ENCODE measurements at regions not wholly inside any gene's neighbourhood (a gene's known extent, or its start where the extent isn't known, plus 50 kb on each side); places are given as distances from the start of the nearest gene placed in this dataset.
"Not testable (repeated sequence)": the region's sequence is repeated elsewhere in the genome, so short reads cannot be mapped to it uniquely, and the experiment has no call there.

DNA sequence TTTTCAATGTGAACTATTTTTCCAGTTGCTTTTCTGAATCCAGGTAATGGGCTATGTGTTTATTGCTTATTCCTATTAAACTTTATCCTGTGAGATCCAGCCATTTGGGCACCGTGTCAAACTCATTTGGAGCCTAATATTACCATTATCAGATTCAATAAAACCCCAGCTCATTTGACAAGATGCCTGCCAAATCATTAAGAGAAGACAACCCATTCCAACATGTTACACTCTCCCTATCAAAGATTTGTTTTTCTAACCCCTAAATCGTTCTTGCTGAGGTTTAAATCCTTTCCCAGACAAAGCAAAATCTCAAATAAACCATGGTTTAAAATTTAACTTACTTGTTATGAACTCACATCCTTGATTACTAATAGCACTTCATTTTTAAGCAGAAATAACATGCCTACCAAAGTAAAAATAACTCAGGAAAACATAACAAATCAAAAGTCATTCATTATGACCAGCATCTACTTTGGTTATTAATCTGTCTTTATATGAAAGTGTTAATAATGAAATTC lies 130.0 kb upstream of the TCF21 start:
- DNase-seq, result no peak

DNA sequence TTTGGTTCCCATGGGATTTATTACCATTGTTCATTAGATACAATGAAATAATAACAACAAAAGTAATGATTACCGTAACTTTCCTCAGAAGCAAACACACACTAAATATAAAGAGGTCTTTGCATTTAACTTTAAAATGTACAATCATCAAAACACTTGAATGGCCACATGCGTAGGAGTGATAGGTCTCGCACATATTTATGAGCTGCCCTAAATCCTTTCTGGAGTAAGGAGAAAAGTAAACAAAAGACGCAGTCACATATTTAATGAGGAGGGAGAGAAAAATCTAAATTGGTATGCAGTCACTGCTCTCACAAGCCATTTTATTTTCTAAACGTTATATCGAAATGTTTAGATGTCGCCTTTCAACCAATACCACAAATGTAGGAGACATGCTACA lies 129.4 kb upstream of the TCF21 start:
- no peak for DNase-seq

DNA sequence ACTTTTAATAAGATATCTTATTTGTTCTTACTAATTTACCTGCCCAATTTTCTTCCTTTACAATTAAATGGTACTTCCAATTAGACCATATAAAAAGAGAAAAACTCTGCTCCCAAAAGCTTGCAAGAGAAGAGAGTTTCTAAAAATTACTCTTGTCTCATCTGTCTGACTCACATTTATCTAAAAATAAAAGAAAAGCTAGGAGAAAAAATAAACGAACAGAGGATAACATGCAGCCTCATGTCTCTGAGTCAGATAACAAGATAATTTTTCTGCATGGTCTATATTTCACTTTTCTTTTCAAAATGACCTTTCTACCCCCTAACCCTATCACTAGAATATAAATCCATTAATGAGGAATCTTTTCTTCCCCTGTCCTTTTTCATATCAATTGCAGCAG lies 127.2 kb upstream of the TCF21 start:
- DNase-seq, result no peak

DNA sequence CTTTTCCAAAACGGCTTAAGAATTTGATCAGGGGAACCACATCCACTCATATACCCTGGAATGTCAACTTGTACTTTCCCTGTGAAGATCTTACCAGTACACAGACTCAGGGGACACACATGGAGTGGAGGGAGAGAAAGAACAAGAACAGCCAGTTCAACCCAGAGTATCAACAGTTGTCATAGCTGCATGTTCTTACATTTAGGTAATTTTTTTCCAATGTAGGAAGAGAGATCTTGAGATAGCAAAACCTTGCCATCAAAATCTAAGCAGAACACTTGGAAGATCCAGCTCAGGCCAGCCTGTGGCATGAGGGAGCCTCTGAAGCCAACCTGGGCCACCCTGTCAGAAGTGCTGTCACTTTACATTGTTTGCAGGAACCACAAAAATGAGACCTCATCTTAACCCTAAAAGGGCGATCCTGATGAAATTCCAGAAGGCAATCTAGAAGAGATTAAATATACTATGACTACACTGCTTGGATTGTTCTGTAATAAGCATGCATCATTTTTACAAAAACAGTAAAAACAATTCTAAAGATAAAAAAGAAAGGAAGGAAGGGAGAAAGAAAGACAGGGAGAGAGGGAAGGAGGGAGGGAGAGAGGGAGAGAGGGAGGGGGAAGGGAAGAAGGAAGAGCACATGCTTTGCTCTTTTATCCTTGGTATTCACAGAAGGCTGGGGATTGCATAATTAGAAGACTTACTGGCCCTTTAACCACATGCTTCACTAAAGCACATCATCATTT lies 124.7 kb upstream of the TCF21 start:
- no peak for DNase-seq

DNA sequence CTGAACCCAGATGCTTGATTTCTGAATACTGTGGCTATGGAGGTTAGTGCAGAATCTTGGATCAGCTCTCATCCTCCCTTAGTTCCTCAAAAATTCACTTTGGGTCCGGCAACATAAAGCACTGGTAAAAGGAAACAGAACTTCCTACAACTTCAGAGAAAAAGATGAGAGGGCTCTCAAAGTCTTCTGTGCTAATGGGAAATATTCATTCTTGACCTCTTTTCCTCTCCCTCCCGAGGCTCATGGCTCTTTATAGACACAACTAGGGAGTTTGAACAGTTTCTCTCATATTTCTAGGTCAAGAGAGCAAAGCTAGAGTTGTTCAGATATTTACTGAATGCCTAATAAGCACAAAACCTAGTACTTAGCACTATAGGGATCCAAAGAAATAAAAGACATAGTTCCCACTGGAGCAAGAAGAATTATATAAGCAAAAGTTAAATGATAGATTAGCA lies 124.1 kb upstream of the TCF21 start:
- no peak for DNase-seq

DNA sequence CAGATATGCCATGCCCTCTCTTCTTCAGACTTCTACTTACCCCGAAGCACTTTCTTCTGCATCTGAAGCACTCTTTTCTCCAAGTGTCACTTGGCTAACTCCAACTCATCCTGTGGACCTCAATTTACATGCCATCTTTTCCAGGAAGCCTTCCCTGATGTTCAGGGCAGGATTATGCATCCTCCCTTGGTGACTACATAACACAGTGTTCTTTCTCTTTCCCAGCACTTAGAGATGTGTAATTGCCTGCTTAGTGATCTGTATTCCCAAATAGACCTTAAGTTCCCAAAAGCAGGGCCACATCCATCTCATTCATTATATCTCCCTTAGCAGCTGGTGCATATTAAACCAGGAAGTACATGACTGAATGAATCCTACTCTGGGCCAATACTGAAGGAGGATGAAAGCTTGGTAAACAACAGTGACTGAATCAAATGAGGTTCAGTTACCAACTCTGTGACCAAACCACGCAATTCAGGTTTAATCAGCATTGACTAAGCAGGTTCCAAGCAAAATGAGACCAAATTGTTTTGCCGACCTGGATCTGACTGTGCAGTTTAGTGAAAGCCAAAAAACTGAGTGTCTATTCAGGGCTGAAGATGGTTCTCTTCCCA lies 121.4 kb upstream of the TCF21 start:
- no peak for DNase-seq

DNA sequence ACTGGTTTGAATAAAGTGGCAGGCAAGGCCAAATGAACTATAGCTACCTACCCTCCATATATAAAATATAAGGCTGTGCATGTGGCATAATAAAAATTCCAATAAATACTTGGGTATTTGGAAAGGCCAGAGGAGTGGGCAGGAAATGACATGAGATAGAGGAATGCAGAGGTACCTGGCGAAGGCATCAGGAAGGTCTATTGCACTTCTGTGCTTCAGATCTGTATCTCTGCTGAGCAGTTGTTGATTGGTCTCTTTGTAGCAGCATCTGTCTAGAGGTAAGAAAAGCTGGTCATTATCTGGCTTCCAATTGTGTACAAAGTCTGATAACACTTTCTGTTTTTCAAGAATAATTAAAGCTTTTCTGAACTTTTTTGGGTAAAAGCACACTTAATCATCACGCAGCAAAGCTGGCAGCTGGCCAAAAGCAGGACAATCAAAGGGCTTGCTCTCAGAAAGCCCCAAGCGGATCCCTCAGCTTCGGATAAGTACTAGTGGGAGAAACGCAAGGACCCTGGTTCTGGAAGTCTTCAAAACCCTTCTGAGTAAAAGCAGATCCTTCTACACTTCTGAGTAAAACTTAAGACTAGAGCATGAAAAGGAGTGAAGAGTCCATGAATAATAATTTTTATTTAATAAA lies 120.1 kb upstream of the TCF21 start:
- DNase-seq, result no peak

DNA sequence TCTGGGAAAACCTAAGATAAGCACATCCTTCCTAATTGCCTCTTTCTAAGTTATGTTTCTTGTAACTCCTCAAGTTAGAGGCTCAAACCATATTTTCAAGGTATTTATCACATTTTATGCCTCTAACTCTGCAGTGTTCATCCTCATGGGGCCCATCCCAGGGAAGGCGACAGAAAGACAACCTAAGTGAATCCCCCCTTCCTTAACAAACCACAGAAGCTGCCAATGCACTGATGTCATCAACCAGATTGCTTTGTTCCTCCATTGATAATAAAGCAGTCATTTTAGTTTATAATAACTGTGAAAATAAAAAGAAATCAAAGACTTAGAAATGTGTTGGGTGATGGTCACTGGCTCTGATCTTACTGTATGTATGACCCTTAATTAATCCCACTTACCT lies 119.5 kb upstream of the TCF21 start:
- no peak for DNase-seq

DNA sequence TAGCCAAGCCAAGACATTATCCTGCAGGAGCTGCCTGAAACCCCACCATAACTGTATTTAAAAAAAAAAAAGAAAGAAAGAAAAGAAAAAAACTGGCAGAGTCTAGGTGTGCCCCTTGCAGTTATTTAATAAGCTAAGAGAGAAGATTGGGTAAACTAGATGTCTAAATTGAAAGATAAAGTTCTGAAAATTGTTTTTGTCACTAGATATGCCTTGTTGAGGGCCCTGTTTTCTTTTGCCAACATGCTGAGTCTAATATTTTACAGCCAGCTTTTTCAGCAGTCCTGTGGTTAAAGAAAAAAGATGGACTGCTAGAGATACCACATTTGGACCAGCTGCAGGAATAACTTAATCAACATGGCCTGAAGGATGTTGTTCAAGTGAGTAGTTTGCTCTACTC lies 116.3 kb upstream of the TCF21 start:
- DNase-seq, result no peak

DNA sequence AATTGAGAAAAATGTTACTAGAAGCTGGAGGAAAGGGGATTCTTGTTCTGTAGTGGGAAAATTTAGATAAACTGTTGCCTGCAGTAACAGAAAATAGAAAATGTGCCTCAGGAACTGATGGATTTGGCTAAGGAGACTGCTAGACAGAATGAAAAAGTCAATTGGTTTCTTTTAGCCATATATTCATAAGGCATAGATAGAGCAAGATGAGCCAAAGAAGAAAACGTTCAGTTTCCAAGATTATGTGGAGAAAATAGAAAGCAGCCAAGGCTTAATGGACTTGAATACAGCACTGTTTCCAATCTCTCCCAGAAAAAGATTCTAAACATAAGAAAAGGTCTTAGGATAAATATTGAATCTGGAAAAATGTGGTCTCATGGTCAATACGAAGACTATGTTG lies 115.1 kb upstream of the TCF21 start:
- no peak for DNase-seq

DNA sequence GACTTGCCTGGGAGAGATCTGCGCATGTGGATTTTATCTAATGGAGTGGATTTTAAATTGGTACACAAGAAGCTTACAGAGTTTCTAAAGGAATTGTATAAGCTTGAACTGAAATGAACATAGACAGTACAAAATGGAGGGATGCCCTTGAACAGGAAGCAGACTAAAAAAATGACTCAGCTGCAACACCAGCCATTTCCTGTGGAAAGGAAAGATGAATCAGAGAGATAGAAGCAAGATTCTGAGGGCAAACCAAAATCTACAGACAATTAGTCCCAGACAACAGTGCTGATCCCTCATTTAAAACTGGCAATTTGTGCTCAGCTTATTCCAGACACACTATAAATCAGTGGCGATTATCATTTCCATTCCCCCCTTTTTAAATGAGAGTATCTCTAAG lies 114.6 kb upstream of the TCF21 start:
- DNase-seq, result no peak

DNA sequence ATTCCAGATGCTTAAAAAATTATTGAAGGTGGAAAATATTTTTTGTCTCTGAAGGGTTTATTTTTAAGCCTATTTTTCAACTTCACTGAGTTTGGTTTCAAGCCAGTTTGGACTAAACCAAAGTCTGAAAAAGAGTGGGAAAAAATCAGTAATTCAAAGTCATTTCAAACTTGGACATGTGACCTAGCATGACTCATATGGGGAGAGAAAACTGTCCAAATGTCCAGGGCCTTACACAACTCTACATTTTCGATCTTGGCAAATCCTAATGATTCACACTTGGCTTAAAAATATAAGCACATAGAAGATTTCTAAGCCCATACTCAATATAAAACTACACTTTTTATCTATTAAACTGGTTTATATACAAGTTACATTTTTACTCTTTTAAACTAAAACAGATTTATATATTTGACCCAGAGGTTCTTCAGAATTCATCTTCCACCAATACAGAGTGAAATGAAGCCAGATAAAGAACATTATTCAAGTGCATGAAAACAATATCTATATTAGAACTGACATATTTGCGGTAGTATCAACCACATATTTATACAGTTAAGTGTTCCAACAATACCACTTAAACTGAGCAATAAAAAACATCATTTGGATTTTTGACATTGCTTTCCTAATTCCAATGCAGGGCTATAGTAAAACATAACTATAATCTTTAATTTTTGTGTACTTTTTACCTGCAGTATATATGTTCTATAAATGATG lies 110.3 kb upstream of the TCF21 start:
- DNase-seq, result no peak

DNA sequence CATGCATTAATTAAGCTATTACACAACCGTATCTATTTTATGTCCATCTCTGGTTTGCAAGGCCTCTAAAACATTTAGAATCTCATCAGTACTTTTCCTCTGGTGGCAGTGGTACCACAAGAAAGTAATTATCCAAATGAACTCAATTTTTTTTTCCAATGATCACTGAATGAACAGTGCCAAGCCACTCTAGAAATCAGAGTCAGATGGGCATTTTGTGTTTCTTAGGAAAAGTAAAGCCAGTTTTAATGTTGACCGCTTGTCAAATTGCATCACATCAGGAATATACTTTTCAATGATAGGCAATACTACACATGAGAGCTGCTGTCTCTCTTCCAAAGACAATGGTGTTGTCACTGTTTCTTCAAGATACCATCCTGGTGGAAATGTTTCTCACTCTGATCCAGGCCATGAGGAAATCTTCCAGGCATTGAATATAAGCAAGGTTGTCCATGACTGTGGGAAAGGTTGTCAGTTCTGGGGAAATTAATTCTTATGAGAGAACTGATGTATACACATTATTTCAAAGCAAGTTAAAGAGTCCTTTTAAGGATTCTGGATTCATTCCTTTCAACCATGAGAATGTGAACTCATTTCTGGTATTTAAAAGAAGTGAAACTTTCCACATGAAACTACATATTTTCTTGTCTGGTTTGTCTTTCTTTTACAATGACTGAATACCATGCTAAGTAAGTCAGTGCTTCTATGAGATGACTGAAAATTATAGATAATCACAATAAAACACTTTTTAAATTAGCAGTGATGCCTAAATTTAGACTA lies 108.8 kb upstream of the TCF21 start:
- no peak for DNase-seq

DNA sequence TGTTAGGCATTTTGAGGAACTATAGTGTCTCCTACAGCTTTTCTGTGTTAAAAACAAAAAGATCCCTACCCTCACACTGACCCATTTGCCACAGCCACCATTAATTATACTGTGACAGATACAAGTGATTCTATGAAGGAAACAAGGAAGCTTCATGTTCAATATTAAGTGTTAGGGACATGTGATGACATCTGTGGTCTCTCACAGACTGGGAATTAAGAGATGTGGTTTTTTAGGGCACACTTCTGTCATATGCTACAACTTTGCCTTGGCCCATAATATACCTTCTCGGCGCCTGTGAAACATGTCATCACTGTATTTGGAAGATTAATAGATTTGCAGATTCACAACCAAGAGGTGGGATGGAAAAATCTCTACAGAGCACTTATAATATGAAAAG lies 102.9 kb upstream of the TCF21 start:
- DNase-seq, result no peak

DNA sequence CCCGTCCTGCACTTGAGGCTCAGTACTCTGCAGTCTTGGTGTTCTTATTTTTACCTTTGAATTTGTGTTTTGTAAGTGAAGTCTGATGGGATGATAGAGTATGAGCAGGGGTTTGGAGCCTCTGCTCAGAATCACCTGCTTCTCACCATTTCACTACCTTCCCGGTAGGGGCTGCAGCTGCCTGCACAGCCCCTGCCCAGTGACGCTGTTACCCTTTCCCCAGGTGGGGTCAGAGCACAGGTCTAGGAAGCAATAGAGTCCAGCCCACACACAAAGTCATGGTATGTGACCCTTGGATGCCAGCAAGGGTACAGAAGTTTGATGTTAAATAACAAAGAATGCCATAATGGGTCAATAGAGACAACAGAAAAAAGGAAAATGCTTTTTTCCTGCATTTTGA lies 101.8 kb upstream of the TCF21 start:
- no peak for DNase-seq

DNA sequence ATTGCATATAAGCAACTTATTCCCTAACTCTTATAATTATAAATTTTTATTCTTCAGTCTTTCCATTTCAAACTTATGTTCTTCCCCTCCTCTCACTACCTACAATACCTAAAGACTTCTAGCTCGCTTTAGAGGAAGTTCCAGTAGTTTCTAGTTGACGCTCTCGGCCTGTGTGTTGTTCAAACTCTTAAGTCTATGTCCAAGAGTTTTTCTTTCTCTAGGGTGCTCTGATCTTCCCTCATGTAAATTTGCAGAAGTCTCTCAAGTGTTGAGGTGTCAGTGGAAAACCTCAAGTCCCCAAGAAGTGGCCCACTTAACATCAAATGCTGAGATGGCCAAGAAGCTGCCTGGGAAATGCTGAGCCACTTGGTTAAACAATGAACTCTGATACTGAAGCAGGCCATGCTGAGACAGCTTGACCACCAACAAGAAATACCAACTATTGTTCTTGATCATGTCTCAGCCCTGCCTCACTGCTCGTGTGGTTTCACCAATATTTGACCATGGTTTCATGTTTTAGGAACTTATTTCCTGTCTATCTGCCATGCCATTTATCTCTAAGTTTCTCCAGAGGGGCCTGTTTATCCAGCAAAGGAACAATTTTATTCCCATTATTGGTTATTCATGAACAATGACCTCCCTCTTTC lies 100.9 kb upstream of the TCF21 start:
- DNase-seq, result no peak

DNA sequence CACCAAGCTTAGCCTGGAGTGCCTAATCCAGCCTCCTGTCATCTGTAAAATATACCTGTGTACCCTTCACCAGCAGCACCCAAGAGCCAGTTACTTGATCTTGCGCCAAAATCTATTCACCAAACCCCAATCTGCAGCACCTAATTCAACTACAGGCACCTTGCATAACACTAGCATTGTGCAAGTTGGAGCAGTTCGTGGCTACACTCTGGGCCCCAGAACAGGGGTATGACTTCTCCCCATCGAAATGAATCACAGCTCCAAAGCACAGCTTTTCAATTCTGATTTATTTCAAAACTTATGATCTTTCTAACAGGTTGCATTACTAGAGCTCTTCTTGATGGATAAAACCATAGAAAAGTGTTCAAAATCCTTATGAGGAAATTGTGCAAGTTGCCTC lies 100.4 kb upstream of the TCF21 start:
- DNase-seq, result no peak

DNA sequence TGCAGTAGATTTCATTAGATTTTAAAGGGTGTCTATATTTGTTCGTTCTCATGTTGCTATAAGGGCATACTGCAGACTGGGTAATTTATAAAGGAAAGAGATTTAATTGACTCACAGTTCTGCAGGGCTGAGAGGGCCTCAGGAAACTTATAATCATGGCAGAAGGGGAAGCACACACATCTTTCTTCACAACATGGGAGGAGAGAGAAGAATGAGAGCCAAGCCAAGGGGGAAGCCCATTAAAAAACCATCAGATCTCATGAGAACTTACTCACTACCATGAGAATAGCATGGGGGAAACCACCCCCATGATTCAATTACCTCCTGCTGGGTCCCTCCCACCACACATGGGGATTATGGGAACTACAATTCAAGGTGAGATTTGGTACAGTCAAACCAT lies 99.5 kb upstream of the TCF21 start:
- DNase-seq, result not testable (repeated sequence)

DNA sequence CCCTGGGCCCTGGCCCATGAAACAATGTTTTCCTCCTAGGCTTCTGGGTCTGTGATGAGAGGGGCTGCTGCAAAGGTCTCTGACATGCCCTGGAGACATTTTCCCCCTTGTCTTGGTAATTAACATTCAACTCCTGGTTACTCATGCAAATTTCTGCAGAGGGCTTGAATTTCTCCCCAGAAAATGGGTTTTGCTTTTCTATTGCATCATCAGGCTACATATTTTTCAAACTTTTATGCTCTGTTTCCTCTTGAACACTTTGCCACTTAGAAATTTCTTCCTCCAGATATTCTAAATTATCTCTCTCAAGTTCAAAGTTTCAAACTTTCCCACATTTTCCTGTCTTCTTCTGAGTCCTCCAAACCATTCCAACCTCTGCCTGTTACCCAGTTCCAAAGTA lies 98.2 kb upstream of the TCF21 start:
- DNase-seq, result not testable (repeated sequence)

DNA sequence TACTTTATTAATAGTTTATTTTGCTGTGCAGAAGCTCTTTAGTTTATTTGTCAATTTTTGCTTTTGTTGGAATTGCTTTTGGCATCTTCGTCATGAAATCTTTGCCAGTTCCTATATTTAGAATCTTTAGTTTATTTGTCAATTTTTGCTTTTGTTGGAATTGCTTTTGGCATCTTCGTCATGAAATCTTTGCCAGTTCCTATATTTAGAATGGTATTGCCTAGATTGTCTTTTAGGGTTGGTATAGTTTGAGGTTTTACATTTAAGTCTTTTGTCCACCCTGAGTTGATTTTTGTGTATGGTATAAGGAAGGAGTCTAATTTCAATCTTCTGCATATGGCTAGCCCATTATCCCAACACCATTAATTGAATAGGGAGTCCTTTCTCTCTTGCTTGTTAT lies 93.9 kb upstream of the TCF21 start:
- DNase-seq, result not testable (repeated sequence)

DNA sequence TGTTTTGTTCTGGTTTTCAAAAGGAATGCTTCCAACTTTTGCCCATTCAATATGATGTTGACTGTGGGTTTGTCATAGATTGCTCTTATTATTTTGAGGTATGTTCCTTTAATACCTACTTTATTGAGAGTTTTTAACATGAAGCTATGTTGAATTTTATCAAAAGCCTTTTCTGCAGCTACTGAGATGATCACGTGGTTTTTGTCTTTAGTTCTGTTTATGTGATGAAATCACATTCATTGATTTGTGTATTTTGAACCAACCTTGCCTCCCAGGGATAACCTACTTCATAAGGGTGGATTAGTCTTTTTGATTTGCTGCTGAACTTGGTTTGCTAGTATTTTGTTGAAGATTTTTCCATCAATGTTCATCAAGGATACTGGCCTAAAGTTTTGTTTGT lies 92.7 kb upstream of the TCF21 start:
- DNase-seq, result no peak

DNA sequence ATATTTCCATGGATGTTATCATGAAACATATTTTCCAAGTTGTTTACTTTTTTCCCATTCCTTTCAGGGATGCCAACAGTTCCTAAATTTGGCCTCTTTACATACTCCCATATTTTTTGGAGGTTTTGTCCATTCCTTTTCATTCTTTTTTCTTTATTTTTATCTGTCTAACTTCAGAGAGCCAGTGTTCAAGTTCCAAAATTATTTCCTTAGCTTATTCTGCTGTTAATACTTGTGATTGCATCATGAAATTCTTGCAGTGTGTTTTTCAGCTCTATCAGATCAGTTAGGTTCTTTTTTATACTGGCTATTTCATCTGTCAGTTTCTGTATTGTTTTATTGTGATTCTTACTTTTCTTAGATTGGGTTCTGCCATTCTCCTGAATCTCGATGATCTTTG lies 89.9 kb upstream of the TCF21 start:
- no peak for DNase-seq

Measured in NCI-H510A treated with DMSO at 0.1 percent for 48 hours (cell line).